ENCODE measurements at regions not wholly inside any gene's neighbourhood (a gene's known extent, or its start where the extent isn't known, plus 50 kb on each side); places are given as distances from the start of the nearest gene placed in this dataset.

GRCh38 chr2:120464448-120464931 is 118.6 kb downstream of the INHBB start:
- TF ChIP-seq, protein P1, sequence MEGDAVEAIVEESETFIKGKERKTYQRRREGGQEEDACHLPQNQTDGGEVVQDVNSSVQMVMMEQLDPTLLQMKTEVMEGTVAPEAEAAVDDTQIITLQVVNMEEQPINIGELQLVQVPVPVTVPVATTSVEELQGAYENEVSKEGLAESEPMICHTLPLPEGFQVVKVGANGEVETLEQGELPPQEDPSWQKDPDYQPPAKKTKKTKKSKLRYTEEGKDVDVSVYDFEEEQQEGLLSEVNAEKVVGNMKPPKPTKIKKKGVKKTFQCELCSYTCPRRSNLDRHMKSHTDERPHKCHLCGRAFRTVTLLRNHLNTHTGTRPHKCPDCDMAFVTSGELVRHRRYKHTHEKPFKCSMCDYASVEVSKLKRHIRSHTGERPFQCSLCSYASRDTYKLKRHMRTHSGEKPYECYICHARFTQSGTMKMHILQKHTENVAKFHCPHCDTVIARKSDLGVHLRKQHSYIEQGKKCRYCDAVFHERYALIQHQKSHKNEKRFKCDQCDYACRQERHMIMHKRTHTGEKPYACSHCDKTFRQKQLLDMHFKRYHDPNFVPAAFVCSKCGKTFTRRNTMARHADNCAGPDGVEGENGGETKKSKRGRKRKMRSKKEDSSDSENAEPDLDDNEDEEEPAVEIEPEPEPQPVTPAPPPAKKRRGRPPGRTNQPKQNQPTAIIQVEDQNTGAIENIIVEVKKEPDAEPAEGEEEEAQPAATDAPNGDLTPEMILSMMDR (IDR thresholded peaks at IDR 0.05): no peak
- no peak for TF ChIP-seq POLR2A (IDR thresholded peaks at IDR 0.05)
